ENCODE measurements at regions not wholly inside any gene's neighbourhood (a gene's known extent, or its start where the extent isn't known, plus 50 kb on each side); places are given as distances from the start of the nearest gene placed in this dataset.

DNA sequence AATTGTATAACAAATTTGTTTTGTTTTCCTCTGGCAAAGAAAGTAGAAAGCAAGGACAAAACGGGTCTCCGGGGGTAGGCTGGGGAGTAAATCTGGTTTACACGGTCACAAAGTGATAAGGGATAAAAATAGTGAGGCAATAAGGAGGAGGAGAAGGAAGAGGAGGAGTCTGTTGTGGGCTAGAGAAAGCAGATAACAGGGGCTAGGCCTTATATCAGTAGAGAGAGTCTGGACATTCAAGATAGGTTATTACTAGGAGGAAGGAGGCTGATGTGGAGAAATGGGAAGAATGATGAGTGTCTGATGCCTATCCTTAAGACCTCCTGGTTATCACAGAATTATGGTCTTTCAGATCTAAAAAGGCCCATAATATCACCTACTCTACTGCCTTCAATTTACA, 83.2 kb upstream of the SSTR1 start:
- no peak for DNase-seq

DNA sequence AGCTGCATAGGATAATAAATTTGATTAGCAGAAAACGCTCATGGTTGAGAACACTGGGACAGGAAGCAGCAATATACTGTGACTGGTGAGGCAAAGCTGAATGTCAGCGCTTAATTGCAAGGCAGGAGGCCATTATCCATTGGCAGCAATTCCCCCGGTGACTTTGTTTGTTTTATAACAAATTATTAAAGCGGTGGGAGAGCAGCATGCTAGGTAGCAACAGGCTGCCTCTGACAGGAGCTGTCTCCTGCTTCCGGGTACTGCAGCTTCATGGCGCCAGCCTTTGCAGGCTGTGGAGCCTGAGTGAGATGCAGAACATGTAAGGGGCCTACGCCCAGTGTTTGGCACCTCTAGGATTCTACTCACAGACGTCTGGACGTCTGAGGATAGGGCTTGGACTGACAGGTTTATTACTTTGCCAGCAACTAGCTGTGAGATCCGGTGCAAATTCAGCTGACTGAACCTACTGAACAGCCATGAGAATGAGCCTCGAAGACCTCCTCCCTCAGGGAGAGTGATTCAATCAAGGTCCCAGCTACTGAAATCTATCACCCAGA, 82.1 kb upstream of the SSTR1 start:
- no peak for DNase-seq

DNA sequence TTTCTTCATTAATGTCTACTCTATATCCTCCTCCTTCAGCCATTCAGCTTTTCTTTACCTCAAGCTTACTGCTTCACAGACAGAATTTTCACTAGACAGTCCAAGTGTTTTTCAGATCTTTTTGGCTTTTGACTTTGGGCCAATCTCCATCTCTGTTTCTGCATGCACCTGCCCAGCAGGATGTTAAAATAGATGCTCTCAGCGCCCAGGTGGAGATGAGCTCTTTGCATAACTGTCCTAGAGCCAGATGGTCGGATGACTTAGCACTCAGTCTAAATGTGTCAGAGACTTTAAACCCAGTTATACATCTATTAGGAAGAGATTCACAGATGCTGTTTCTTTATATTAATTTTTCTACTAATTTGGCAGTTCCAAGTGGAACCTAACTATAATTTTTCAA, 80.3 kb upstream of the SSTR1 start:
- DNase-seq: no peak

DNA sequence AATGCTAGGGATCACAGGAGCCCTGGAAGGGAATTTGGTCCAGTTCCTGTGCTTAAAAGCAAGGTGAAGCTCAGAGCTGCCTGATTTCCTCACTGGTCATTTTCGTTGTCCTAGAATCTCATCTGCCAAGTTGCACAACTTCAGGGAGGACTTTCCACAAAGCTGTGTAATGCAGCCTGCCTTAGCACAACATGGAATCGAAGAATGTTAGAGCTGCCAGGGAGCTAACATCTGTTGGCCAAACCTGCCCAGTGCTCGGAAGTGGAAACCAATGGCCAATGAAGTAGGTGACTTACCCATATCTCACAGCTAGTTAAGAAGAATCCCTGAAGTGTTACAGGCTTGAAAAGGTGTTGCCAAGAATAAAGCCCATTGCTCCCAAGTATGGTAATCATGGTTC, 79.9 kb upstream of the SSTR1 start:
- no peak for DNase-seq

DNA sequence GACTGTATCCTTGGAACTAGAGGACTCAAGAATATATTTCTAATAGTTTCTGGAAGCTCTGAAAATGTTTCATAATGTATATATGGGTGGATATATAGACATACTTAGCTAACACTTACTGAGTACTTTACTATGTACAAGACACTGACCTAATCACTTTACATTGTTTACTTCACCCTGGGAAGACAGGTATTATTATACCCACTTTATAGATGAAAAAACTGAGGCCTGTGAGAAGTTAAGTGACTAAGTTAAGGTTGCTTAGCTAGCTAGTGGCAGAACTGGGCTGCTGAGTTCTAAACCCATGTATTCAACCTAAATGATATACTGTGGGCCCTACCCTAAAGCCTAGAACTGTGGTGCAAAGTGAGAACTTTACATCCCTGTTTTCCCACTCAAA, 79.1 kb upstream of the SSTR1 start:
- DNase-seq: no peak

DNA sequence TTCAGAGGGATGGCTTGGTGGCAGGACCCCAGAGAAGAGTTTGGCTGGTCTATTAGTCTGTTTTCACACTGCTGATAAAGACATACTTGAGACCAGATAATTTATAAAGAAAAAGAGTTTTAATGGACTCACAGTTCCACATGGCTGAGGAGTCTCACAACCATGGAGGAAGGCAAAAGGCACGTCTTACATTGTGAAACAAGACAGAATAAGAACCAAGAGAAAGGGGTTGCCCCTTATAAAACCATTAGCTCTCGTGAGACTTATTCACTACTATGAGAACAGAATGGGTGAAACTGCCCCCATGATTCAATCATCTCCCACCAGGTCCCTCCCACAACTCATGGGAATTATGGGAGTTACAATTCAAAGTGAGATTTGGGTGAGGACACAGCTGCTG, 78.5 kb upstream of the SSTR1 start:
- DNase-seq: no peak

DNA sequence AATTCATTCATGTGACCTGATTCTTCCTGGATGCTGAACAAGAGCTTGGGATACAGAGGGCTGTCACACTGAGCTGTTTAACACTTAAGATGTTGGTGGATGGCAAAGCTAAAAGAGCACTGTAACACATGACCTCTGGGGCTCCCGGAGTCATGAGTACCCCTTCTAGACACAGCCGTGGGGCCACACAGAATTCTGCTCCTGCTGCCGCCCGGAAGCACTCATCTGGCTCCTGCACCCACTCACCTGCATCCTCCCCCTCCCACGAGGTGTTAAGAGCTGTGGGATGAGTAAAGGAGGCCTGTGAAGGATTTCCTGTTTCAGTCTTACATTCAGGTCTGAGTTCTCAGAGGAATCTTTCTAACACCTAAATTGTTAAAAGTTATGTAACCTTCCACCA, 78.0 kb upstream of the SSTR1 start:
- no peak for DNase-seq

DNA sequence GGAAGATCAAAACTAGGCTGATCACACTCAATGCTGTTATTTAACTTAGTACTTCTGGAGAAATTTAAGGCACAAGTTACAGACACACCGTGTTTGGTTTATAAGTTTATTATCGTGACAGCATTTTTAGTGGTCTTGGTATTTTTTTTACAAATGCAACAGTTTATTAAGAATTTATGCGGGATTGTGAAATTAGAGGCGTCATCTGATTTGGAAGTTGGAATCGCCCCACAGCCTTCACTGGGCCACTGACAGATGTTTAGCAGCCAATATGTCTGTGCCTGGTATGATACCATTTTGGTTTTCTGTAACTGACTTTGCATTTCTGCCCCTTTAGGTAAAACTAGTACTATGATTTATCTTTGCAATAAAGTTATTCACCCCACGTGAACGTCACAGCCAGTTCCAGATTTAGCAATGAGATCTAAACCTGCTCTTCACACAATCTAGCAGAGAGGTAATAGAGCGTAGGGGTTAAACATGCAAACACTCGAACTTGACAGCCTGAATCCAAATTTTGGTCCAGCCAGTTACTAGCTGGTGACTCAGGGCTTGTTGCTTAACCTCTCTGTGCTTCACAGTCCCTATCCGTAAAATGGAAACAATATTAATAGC, 73.2 kb upstream of the SSTR1 start:
- DNase-seq: no peak

DNA sequence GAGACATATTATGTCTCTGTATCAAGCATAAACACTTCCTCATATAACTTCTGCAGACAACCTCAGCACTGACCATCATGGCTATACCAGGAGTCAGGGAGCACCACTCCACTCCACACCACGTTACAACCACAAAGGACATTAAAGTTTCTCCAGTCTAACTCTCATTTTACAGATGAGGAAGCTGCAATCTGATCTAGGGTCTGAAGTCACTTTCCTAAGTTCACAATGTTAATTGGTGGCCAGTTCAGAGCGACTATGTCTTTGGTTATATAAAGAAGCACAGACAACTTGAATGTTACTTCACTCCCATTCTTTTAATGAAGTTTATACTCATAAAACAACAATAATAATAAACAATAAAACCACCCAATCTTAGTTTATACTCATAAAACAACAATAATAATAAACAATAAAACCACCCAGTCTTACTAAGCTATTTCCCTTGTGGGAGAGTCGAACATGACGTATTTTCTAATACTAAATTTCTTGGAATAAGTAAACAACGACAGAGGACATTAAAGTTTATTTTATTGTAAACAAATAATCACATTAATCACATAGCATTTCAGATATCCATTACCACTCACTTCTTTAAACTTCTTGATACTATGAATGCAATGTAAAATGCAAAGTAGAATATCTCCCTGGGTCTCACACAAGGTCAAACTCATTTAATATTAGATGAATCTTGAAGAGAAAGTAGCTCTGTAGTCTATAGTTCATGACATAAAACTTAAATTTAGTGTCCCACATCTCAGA, 72.4 kb upstream of the SSTR1 start:
- no peak for DNase-seq

DNA sequence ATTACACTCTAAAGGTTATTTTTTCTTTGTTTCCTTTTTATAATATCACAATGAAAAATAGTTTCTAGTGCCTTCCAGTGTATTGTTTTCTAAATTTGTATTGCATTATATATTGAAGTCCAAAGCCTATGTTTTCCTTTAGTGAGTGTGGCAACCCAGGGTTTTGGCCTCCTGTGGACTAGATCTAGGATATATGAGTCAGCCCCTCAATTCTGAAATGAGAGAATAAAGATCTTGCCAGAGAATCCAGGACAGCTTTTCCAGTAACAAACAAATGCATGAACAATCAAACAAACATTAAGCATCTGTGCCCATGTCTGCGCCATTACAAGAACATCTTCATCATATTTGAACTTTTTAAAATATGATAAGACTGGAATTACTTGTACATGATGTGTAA, 70.7 kb upstream of the SSTR1 start:
- DNase-seq: no peak

DNA sequence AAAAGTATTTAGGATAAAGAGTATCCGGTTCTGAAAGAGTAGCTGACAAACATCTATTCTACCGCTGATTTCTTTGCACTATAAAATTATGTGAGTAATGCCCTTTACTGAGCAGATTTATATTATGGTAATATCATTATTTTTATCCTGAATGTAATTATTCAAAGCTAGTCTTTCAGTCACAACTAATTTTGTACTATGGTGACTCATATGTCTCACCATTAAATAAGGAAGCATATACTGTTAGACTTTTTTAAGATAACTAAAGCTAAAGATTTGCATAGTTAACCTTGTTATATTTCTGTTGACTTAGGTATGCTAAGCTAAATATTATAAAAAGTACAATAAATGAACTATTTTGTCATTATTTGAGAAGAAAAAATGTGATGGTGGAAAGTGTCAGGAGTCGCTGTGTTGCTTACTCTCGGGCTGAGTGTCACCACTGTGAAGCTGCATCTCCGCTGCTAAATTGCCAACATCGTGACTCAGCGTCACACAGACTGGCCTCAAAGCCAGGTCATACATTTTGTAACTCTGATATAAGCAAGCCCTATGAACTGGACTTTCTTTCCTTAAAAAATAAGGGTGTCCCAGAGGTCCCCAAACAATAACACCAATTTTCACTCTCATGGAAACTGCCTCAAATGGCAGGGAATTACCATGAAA, 69.1 kb upstream of the SSTR1 start:
- peak; percentile 6 for DNase-seq

DNA sequence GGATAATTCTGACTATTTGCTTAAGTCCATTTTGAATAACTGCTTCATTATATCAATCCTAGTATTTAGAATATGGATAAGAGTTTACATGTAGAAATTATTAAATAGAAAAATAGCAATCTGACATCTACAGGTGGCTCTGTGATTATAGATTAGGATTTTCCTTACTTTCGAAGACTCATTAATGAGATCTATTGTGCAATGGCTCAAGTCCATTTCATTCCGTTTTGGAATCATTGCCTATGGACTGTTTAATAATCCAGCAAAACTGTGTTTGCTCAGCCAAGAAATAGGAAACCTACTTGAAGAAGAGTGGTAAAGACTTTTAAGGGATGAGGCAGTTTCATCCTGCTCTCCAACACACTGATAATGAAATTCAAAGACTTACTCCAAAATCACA, 67.8 kb upstream of the SSTR1 start:
- no peak for DNase-seq

DNA sequence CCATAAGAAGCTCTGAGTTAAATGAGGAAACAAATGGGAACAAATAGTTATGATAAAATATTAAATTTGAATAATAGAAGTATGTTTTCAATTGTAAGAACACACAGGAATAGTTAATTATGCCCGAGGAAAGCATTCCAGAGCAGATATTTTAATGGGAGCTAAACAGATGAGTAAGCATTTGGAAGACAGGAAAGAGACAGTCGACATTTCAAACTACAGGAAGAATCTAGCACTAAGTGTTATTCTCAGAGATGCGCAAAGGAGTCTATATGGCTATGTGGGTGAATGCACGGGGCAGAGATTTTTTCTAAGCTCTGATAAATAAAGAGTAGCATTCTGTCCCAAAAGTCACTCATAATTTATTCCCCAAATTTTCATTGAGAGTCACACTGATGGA, 64.5 kb upstream of the SSTR1 start:
- DNase-seq: no peak

DNA sequence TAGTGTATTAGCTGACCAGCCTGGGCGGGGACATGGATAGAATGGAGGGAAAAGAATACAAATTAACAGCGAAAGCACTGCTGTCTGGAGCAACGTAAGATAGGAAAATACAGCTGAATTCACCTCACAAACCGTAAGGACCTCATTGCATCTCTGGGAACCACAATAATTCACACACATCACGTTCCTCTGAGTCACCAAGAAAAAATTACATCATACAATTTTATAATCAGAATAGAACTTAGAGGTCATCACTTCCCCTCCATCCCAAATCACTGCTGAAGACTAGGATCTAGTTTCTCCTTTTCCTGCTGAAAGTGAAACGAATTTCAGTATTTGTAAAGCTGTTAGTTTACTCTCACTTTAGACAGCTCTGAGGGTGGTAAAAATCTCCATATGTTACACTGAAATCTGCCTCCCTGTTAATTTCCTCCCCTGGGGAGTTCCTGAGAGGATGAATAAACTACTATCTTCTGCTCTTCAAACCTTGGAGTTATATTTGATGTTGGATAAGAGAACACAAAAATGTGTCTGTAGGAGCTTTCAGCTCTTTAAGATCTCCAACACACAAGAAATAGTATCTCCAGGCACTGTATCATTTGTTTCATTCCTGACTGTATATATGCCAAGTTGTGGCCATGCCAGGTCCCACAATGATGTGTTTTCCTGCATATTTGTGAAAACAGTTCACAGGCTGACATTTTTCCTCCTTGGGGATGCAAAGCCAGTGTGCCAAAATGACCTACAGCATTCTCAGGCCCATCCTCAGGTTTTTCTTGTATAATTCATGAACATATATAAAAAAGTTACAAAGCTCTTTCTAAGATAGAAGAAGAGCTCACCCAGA, 63.8 kb upstream of the SSTR1 start:
- DNase-seq: peak; percentile 68

DNA sequence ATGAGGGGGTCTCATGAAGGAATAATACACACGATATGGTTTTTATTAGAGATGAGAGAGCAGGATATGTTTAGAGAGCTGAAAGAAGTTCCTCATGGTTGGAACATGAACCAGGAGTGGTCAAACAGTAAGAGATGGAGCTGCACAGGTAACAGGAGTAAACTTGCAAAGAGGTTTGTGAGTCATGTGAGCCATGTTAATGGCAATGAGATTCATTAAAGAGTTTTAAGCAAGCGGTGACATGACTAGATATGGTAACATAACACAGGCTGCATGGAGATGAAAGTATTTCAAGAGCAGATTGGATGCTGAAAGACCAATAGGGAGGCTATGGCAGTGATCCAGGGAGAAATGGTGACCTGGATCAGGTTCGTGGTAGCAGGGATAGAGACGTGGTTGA, 62.6 kb upstream of the SSTR1 start:
- no peak for DNase-seq

DNA sequence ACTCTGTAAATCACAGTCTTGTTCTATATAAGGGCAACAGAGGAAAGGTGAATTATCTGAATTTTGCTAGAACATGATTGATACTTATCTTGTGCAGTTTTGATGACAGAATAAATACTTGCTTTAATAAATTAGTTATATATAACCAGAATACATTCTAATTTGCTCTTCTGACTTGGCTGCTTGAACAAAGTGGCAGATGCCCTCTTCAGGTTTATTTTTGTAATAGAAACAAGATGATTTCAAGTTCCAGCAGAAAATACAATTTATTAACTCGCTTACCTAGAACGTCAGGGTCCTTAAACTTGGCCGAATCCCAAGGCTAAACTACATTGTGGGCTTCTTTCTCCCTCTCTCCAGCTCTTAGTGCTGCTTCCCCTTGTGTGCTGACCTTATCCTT, 57.6 kb upstream of the SSTR1 start:
- no peak for DNase-seq
